Muscle layer of duodenum (tissue), 2 donors: ENCODE measurements at regions not wholly inside any gene's neighbourhood (a gene's known extent, or its start where the extent isn't known, plus 50 kb on each side); places are given as distances from the start of the nearest gene placed in this dataset.

Experiments used
- H3K27ac ChIP-seq: one replicate; pipeline ENCODE4 v1.7.0; 2013; ENCODE audit warnings: mild to moderate bottlenecking, low read length
- H3K27me3 ChIP-seq: one replicate; pipeline ENCODE4 v1.7.0; 2013; ENCODE audit warnings: low read depth, mild to moderate bottlenecking, control low read depth, low read length
- H3K36me3 ChIP-seq, 2 donors: one replicate each; pipeline ENCODE4 v1.7.0; 2013; ENCODE audit warnings: low read length in 2 of 2, control low read depth in 1 of 2, mild to moderate bottlenecking in 1 of 2; ENCODE audit not compliant: insufficient read depth in 2 of 2, control insufficient read depth in 1 of 2
- H3K4me1 ChIP-seq, 2 donors: one replicate each; pipeline ENCODE4 v1.7.0; 2013; ENCODE audit warnings: low read length in 2 of 2, mild to moderate bottlenecking in 2 of 2, control low read depth in 1 of 2, moderate library complexity in 1 of 2; ENCODE audit not compliant: insufficient read depth in 2 of 2, control insufficient read depth in 1 of 2
- H3K4me3 ChIP-seq, 2 donors: one replicate each; pipeline ENCODE4 v1.7.0; 2013; ENCODE audit warnings: low read length in 2 of 2, low read depth in 1 of 2, mild to moderate bottlenecking in 1 of 2
- H3K9me3 ChIP-seq, 2 donors: one replicate each; pipeline ENCODE4 v1.7.0; 2013; ENCODE audit warnings: low read length in 2 of 2, control low read depth in 1 of 2, mild to moderate bottlenecking in 1 of 2; ENCODE audit not compliant: control insufficient read depth in 1 of 2
- donor health status: healthy.

- H3K4me1 ChIP-seq, result no peaks in the 10 kb centered on the region
- no peak overlapping the region for H3K27ac ChIP-seq
- H3K36me3 ChIP-seq, result no peaks in the 10 kb centered on the region
- H3K4me3 ChIP-seq, result no peak overlapping the region
- H3K27me3 ChIP-seq, result no peaks in the 10 kb centered on the region
- H3K9me3 ChIP-seq, result no peaks in the 10 kb centered on the region
These were observed 425.1 kb upstream of the JAG1 start for GRCh38 chr20:11098888-11099287.

GRCh38 chr20:11101243-11101642, 427.4 kb upstream of the JAG1 start:
- Histone ChIP-seq H3K4me1 (no peaks in the 10 kb centered on the region), H3K4me3 (no peak overlapping the region), H3K9me3 (no peaks in the 10 kb centered on the region), H3K36me3 (no peaks in the 10 kb centered on the region), H3K27me3 (no peaks in the 10 kb centered on the region), H3K27ac (no peak overlapping the region)

GRCh38 chr20:11101696-11102095, 427.9 kb upstream of the JAG1 start:
- no peak overlapping the region for H3K4me3 ChIP-seq
- H3K27ac ChIP-seq, result no peak overlapping the region
- H3K4me1 ChIP-seq, result no peaks in the 10 kb centered on the region
- H3K27me3 ChIP-seq, result no peaks in the 10 kb centered on the region
- no peaks in the 10 kb centered on the region for H3K9me3 ChIP-seq
- H3K36me3 ChIP-seq, result no peaks in the 10 kb centered on the region

- H3K4me3 ChIP-seq, result no peak overlapping the region
- no peaks in the 10 kb centered on the region for H3K27me3 ChIP-seq
- no peaks in the 10 kb centered on the region for H3K9me3 ChIP-seq
- H3K4me1 ChIP-seq, result no peaks in the 10 kb centered on the region
- H3K36me3 ChIP-seq, result no peaks in the 10 kb centered on the region
- H3K27ac ChIP-seq, result no peak overlapping the region
These were observed 430.1 kb upstream of the JAG1 start for GRCh38 chr20:11103866-11104265.

GRCh38 chr20:11108102-11108810, 434.5 kb upstream of the JAG1 start:
- no peaks in the 10 kb centered on the region for H3K27me3 ChIP-seq

GRCh38 chr20:11110535-11110934, 436.7 kb upstream of the JAG1 start:
- Histone ChIP-seq H3K4me1 (no peaks in the 10 kb centered on the region), H3K9me3 (no peaks in the 10 kb centered on the region), H3K27me3 (no peaks in the 10 kb centered on the region), H3K27ac (no peak overlapping the region), H3K36me3 (no peaks in the 10 kb centered on the region), H3K4me3 (no peak overlapping the region)

More at GRCh38 chr20:11108102-11108810, 434.5 kb upstream of the JAG1 start:
- no peaks in the 10 kb centered on the region for H3K4me1 ChIP-seq
- H3K27ac ChIP-seq, result no peak overlapping the region
- no peaks in the 10 kb centered on the region for H3K36me3 ChIP-seq
- H3K9me3 ChIP-seq, result no peaks in the 10 kb centered on the region
- no peak overlapping the region for H3K4me3 ChIP-seq

- Histone ChIP-seq H3K27me3 (no peaks in the 10 kb centered on the region), H3K4me3 (no peak overlapping the region), H3K27ac (no peak overlapping the region), H3K4me1 (no peaks in the 10 kb centered on the region), H3K9me3 (no peaks in the 10 kb centered on the region), H3K36me3 (no peaks in the 10 kb centered on the region)
These were observed 437.4 kb upstream of the JAG1 start for GRCh38 chr20:11111191-11111590.

GRCh38 chr20:11112832-11113231, 439.0 kb upstream of the JAG1 start:
- Histone ChIP-seq H3K4me1 (no peaks in the 10 kb centered on the region), H3K4me3 (no peak overlapping the region), H3K27ac (no peak overlapping the region), H3K36me3 (no peaks in the 10 kb centered on the region), H3K9me3 (no peaks in the 10 kb centered on the region), H3K27me3 (no peaks in the 10 kb centered on the region)

- no peaks in the 10 kb centered on the region for H3K4me1 ChIP-seq
- H3K27ac ChIP-seq, result no peak overlapping the region
- H3K4me3 ChIP-seq, result no peak overlapping the region
- no peaks in the 10 kb centered on the region for H3K27me3 ChIP-seq
- H3K36me3 ChIP-seq, result no peaks in the 10 kb centered on the region
- H3K9me3 ChIP-seq, result no peaks in the 10 kb centered on the region
These were observed 440.6 kb upstream of the JAG1 start for GRCh38 chr20:11114382-11114781.

- Histone ChIP-seq H3K9me3 (no peaks in the 10 kb centered on the region), H3K36me3 (no peaks in the 10 kb centered on the region), H3K27ac (no peak overlapping the region)
These were observed 444.2 kb upstream of the JAG1 start for GRCh38 chr20:11117808-11118528.

GRCh38 chr20:11118802-11119380, 445.1 kb upstream of the JAG1 start:
- Histone ChIP-seq H3K36me3 (no peaks in the 10 kb centered on the region), H3K4me3 (no peak overlapping the region), H3K9me3 (no peaks in the 10 kb centered on the region), H3K27ac (no peak overlapping the region), H3K27me3 (no peaks in the 10 kb centered on the region), H3K4me1 (no peaks in the 10 kb centered on the region)

More at GRCh38 chr20:11117808-11118528, 444.2 kb upstream of the JAG1 start:
- Histone ChIP-seq H3K4me3 (no peak overlapping the region), H3K27me3 (no peaks in the 10 kb centered on the region), H3K4me1 (no peaks in the 10 kb centered on the region)
